Stimulated activated CD4-positive, alpha-beta T cell treated with anti-CD3 and anti-CD28 coated beads, Interleukin-4, amount 100 ng/mL, for 1 hour (primary cell): ENCODE measurements at regions not wholly inside any gene's neighbourhood (a gene's known extent, or its start where the extent isn't known, plus 50 kb on each side); places are given as distances from the start of the nearest gene placed in this dataset.
"Not testable (repeated sequence)": the region's sequence is repeated elsewhere in the genome, so short reads cannot be mapped to it uniquely, and the experiment has no call there.

ENCODE experiments used
- DNase-seq: peaks from one replicate; pipeline ENCODE4 v3.0.0-alpha.2; 2020

- DNase-seq, result no peak
Measured at GRCh38 chr6:22133357-22133756, 163.5 kb downstream of the PRL start.

- no peak for DNase-seq
Measured at GRCh38 chr6:22134308-22134707, 162.5 kb downstream of the PRL start.

GRCh38 chr6:22135395-22135794, 161.4 kb downstream of the PRL start:
- no peak for DNase-seq

GRCh38 chr6:22140736-22141135, 156.1 kb downstream of the PRL start:
- not testable (repeated sequence) for DNase-seq

GRCh38 chr6:22141241-22141745, 155.5 kb downstream of the PRL start:
- no peak for DNase-seq

GRCh38 chr6:22142856-22143255, 154.0 kb downstream of the PRL start:
- no peak for DNase-seq

- no peak for DNase-seq
Measured at GRCh38 chr6:22145376-22145775, 151.5 kb downstream of the PRL start.

GRCh38 chr6:22145823-22146677, 150.8 kb downstream of the PRL start:
- no peak for DNase-seq

GRCh38 chr6:22146678-22146930, 150.2 kb downstream of the PRL start:
- DNase-seq, result no peak

GRCh38 chr6:22146931-22147701, 149.7 kb downstream of the PRL start:
- DNase-seq, result no peak

- no peak for DNase-seq
Measured at GRCh38 chr6:22147921-22148776, 148.7 kb downstream of the PRL start.

GRCh38 chr6:22149096-22149495, 147.7 kb downstream of the PRL start:
- DNase-seq, result no peak

- no peak for DNase-seq
Measured at GRCh38 chr6:22149501-22150367, 147.1 kb downstream of the PRL start.

GRCh38 chr6:22150368-22151035, 146.3 kb downstream of the PRL start:
- DNase-seq, result no peak

GRCh38 chr6:22151892-22152291, 144.9 kb downstream of the PRL start:
- DNase-seq, result no peak

GRCh38 chr6:22152841-22153240, 144.0 kb downstream of the PRL start:
- no peak for DNase-seq

GRCh38 chr6:22153384-22154158, 143.3 kb downstream of the PRL start:
- DNase-seq, result no peak

- DNase-seq, result no peak
Measured at GRCh38 chr6:22155551-22155950, 141.3 kb downstream of the PRL start.

GRCh38 chr6:22157233-22157632, 139.6 kb downstream of the PRL start:
- DNase-seq, result no peak

GRCh38 chr6:22164236-22164635, 132.6 kb downstream of the PRL start:
- DNase-seq, result no peak

GRCh38 chr6:22171006-22171405, 125.8 kb downstream of the PRL start:
- not testable (repeated sequence) for DNase-seq
